Panc1 (cell line): ENCODE measurements at regions not wholly inside any gene's neighbourhood (a gene's known extent, or its start where the extent isn't known, plus 50 kb on each side); places are given as distances from the start of the nearest gene placed in this dataset.

Experiments used
- ATAC-seq: fragments of 200-7000 bp; cut with Tn5 transposase; 2 replicates; pipeline ENCODE4 v1.9.1; 2020; ENCODE audit warnings: mild to moderate bottlenecking, moderate library complexity
- BruUV-seq: library from RNA; stranded (reverse); fragments of 400-500 nt; replicated peaks from 2 replicates; lab custom pipeline; 2021; lab: Mats Ljungman, UMichigan
- CTCF ChIA-PET: fragments of 300-600 bp; sonication (Branson Sonifier 250); formaldehyde crosslinking; loops from one replicate; lab custom pipeline; 2022; ENCODE audit warnings: antibody characterized with exemption; lab: Charles Lee
- POLR2A ChIA-PET: fragments of 300-600 bp; sonication (Branson Sonifier 250); formaldehyde crosslinking; loops from one replicate; lab custom pipeline; 2022; ENCODE audit warnings: antibody characterized with exemption; lab: Charles Lee
- DNase-seq: peaks from one replicate; pipeline ENCODE4 v3.0.0-alpha.2; 2010; ENCODE audit warnings: low read depth, low spot score
- H3K27ac ChIP-seq: 2 replicates; pipeline ENCODE4 v1.5.1; 2011; ENCODE audit warnings: mild to moderate bottlenecking, low read length, inconsistent platforms
- H3K27me3 ChIP-seq: fragments of 200-500 bp; sonication (Bioruptor generic); 2 replicates; pipeline ENCODE4 v1.6.0; 2014; ENCODE audit warnings: low read length, inconsistent platforms; ENCODE audit not compliant: control insufficient read depth, insufficient read depth
- H3K36me3 ChIP-seq: fragments of 200-500 bp; sonication (Bioruptor generic); 2 replicates; pipeline ENCODE4 v1.5.1; 2014; ENCODE audit warnings: inconsistent platforms, mild to moderate bottlenecking, low read length, moderate library complexity; ENCODE audit not compliant: control insufficient read depth, insufficient read depth
- H3K4me1 ChIP-seq: 2 replicates; pipeline ENCODE4 v1.5.1; 2011; ENCODE audit warnings: inconsistent platforms, mild to moderate bottlenecking, low read length, moderate library complexity; ENCODE audit not compliant: control insufficient read depth, insufficient read depth
- H3K4me3 ChIP-seq, 2 experiments: 2 replicates each; pipeline ENCODE4 v1.5.1; 2011 to 2012; ENCODE audit warnings: low read depth in 2 of 2, low read length in 2 of 2, mild to moderate bottlenecking in 2 of 2, inconsistent platforms in 1 of 2, moderate library complexity in 1 of 2
- H3K9me3 ChIP-seq: fragments of 200-500 bp; sonication (Bioruptor generic); 2 replicates; pipeline ENCODE4 v1.5.1; 2014; ENCODE audit warnings: low read depth, mild to moderate bottlenecking, inconsistent platforms, low read length, moderate library complexity; ENCODE audit not compliant: control insufficient read depth, insufficient read depth
- POLR2AphosphoS5 ChIP-seq: IDR thresholded peaks from 2 replicates; pipeline ENCODE4 v1.6.1; 2012; ENCODE audit warnings: mild to moderate bottlenecking, low read depth, low read length, moderate library complexity
- SIN3A ChIP-seq: IDR thresholded peaks from 2 replicates; pipeline ENCODE4 v1.6.1; 2012; ENCODE audit warnings: low read depth, mild to moderate bottlenecking, low read length, moderate library complexity, borderline replicate concordance; ENCODE audit not compliant: insufficient read depth
- TCF7L2 ChIP-seq: IDR thresholded peaks from 2 replicates; pipeline ENCODE4 v1.6.1; 2011; ENCODE audit warnings: mild to moderate bottlenecking, low read depth, low read length, inconsistent platforms
- in situ Hi-C: cut with HindIII; loops from 2 replicates; pipeline ENCODE4 v1.10.0; 2016; ENCODE audit warnings: low sequenced_read_pairs, low pct_unique_long_range_greater_than_20kb
- intact Hi-C: fragments of 100-400 bp; cut with micrococcal nuclease; formaldehyde crosslinking; loops from one replicate; pipeline ENCODE4 v1.10.0; 2022; ENCODE audit not compliant: unreplicated experiment
- TF ChIP-seq, protein P1 (sequence below), 2 experiments: IDR thresholded peaks; 2 replicates each; pipeline ENCODE4 v1.6.1; 2011 to 2012; ENCODE audit warnings: low read depth in 2 of 2, control low read depth in 1 of 2, low read length in 1 of 2, mild to moderate bottlenecking in 1 of 2, moderate library complexity in 1 of 2; ENCODE audit not compliant: insufficient read depth in 1 of 2
- TF ChIP-seq, protein P2 (sequence below): fragments of 450-650 bp; IDR thresholded peaks from 2 replicates; pipeline ENCODE4 v1.5.1; 2017; ENCODE audit warnings: mild to moderate bottlenecking

DNA sequence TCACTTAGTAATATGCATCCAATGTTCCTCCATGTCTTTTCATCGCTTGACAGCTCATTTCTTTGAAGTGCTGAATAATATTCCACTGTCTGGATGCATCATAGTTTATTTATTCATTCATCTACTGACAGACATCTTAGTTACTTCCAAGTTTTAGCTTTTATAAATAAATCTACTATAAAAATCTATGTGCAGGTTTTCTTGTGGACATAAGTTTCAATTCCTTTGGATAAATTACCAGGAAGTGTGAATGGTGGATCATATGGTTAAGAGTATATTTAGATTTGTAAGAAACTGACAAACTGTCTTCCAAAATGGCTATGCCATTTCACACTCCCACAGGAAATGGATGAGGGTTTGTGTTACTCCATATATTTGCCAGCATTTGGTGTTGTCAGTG is 1392.9 kb upstream of the PABPC4L start:
- H3K9me3 ChIP-seq, result no peaks in the 10 kb centered on the region
- ChIA-PET POLR2A (no interaction called here), CTCF (no interaction called here)
- intact Hi-C loops, result no loop called here
- no peak overlapping the region for H3K27ac ChIP-seq
- DNase-seq (no peak), ATAC-seq (no peak)
- H3K4me3 ChIP-seq, result no peak overlapping the region
- in situ Hi-C loops, result no loop called here
- TF ChIP-seq, protein P1, sequence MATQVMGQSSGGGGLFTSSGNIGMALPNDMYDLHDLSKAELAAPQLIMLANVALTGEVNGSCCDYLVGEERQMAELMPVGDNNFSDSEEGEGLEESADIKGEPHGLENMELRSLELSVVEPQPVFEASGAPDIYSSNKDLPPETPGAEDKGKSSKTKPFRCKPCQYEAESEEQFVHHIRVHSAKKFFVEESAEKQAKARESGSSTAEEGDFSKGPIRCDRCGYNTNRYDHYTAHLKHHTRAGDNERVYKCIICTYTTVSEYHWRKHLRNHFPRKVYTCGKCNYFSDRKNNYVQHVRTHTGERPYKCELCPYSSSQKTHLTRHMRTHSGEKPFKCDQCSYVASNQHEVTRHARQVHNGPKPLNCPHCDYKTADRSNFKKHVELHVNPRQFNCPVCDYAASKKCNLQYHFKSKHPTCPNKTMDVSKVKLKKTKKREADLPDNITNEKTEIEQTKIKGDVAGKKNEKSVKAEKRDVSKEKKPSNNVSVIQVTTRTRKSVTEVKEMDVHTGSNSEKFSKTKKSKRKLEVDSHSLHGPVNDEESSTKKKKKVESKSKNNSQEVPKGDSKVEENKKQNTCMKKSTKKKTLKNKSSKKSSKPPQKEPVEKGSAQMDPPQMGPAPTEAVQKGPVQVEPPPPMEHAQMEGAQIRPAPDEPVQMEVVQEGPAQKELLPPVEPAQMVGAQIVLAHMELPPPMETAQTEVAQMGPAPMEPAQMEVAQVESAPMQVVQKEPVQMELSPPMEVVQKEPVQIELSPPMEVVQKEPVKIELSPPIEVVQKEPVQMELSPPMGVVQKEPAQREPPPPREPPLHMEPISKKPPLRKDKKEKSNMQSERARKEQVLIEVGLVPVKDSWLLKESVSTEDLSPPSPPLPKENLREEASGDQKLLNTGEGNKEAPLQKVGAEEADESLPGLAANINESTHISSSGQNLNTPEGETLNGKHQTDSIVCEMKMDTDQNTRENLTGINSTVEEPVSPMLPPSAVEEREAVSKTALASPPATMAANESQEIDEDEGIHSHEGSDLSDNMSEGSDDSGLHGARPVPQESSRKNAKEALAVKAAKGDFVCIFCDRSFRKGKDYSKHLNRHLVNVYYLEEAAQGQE (IDR thresholded peaks at IDR 0.05; ENCODE audit: insufficient read depth in 1 of 2, low read depth in 2 of 2, low read length in 1 of 2), result no peak
- TF ChIP-seq, protein P2, sequence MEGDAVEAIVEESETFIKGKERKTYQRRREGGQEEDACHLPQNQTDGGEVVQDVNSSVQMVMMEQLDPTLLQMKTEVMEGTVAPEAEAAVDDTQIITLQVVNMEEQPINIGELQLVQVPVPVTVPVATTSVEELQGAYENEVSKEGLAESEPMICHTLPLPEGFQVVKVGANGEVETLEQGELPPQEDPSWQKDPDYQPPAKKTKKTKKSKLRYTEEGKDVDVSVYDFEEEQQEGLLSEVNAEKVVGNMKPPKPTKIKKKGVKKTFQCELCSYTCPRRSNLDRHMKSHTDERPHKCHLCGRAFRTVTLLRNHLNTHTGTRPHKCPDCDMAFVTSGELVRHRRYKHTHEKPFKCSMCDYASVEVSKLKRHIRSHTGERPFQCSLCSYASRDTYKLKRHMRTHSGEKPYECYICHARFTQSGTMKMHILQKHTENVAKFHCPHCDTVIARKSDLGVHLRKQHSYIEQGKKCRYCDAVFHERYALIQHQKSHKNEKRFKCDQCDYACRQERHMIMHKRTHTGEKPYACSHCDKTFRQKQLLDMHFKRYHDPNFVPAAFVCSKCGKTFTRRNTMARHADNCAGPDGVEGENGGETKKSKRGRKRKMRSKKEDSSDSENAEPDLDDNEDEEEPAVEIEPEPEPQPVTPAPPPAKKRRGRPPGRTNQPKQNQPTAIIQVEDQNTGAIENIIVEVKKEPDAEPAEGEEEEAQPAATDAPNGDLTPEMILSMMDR, result no peak
- TF ChIP-seq SIN3A (no peak), POLR2AphosphoS5 (no peak), TCF7L2 (no peak)
- no peaks in the 10 kb centered on the region for H3K27me3 ChIP-seq
- no peaks in the 10 kb centered on the region for H3K4me1 ChIP-seq
- no TSS peak for BruUV-seq
- H3K36me3 ChIP-seq, result no peaks in the 10 kb centered on the region

DNA sequence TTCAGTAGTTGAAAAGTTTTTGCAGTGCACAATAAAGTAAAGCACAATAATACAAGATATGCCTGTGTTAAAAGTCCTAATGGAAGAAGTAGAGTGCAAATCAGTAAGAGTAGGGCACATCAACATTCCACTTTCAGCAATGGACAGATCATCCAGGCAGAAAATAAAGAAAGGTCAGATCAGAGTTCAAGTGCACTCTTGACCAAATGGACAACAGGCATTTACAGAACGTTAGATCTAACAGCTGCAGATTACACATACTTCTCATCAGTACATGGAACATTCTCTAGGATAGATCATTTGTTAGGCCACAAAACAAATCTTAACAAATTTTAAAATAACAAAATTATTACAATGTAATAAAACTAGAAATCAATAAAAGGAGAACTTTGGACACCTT is 1373.5 kb upstream of the PABPC4L start:
- CTCF ChIA-PET, result no interaction called here
- DNase-seq (no peak), ATAC-seq (no peak)
- in situ Hi-C loops (no loop called here), intact Hi-C loops (no loop called here)
- H3K4me1 ChIP-seq, result no peaks in the 10 kb centered on the region
- H3K27ac ChIP-seq, result no peak overlapping the region
- no peaks in the 10 kb centered on the region for H3K36me3 ChIP-seq
- POLR2A ChIA-PET, result no interaction called here
- H3K27me3 ChIP-seq, result no peaks in the 10 kb centered on the region
- no TSS peak for BruUV-seq
- no peak overlapping the region for H3K4me3 ChIP-seq
- H3K9me3 ChIP-seq, result no peaks in the 10 kb centered on the region
- no peak for TF ChIP-seq POLR2AphosphoS5

DNA sequence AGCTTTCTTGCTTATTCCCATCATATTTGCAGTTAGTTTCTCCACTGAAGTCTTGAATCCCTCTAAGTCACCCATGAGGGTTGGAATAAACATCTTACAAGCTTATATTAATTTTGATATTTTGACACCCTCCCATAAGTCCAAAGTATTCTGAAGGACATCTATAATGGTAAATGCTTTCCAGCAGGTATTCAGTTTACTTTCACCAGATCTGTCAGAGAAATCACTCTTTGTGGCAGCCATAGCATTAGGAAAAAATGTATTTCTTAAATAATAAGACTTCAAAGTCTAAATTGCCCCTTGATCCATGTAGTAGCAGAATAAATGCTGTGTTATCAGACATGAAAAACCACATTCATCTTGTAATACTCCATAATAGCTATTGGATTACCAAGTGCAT is 1371.7 kb upstream of the PABPC4L start:
- DNase-seq, result no peak

More for the DNA sequence above, 1371.7 kb upstream of the PABPC4L start:
- BruUV-seq, result no TSS peak
- Histone ChIP-seq H3K36me3 (no peaks in the 10 kb centered on the region), H3K4me1 (no peaks in the 10 kb centered on the region), H3K27ac (no peak overlapping the region), H3K4me3 (no peak overlapping the region), H3K27me3 (no peaks in the 10 kb centered on the region), H3K9me3 (no peaks in the 10 kb centered on the region)
- ChIA-PET CTCF (no interaction called here), POLR2A (no interaction called here)
- in situ Hi-C loops (no loop called here), intact Hi-C loops (no loop called here)
- TF ChIP-seq, protein P2, result no peak
- TF ChIP-seq, protein P1 (IDR thresholded peaks at IDR 0.05; ENCODE audit: insufficient read depth in 1 of 2, low read depth in 2 of 2, low read length in 1 of 2), result no peak
- no peak for TF ChIP-seq TCF7L2
- no peak for TF ChIP-seq POLR2AphosphoS5
- ATAC-seq, result no peak
